ENCODE measurements at regions not wholly inside any gene's neighbourhood (a gene's known extent, or its start where the extent isn't known, plus 50 kb on each side); places are given as distances from the start of the nearest gene placed in this dataset.

GRCh38 chr1:221573756-221574155 is 168.1 kb downstream of the DUSP10 start:
- TF ChIP-seq POLR2A (IDR thresholded peaks at IDR 0.05; ENCODE audit: low read depth, low read length): no peak
- TF ChIP-seq CTCF (IDR thresholded peaks at IDR 0.05; ENCODE audit: extremely low read depth in 1 of 2, insufficient read depth in 1 of 2, low read depth in 1 of 2, low read length in 2 of 2): no peak
- TF ChIP-seq EZH2 (IDR thresholded peaks at IDR 0.05; ENCODE audit: borderline replicate concordance, low read depth, low read length, severe bottlenecking): no peak
